SK-N-SH treated with all-trans-retinoic acid at 6 μM for 48 hours (cell line): ENCODE measurements at regions not wholly inside any gene's neighbourhood (a gene's known extent, or its start where the extent isn't known, plus 50 kb on each side); places are given as distances from the start of the nearest gene placed in this dataset.

Experiments
- ATAC-seq: fragments of 200-7000 bp; cut with Tn5 transposase; 3 replicates; pipeline ENCODE4 v1.9.1; 2020; ENCODE audit warnings: mild to moderate bottlenecking, moderate library complexity
- ARNTL ChIP-seq: fragments of 450-650 bp; formaldehyde crosslinking; IDR thresholded peaks from 2 replicates; pipeline ENCODE4 v1.5.0; 2020; ENCODE audit warnings: low read depth, mild to moderate bottlenecking, moderate library complexity, borderline replicate concordance
- BACH2 ChIP-seq: fragments of 250-450 bp; sonication (Bioruptor Pico); IDR thresholded peaks from 2 replicates; pipeline ENCODE4 v1.9.0; 2021; ENCODE audit warnings: mild to moderate bottlenecking, borderline replicate concordance
- CREB5 ChIP-seq: fragments of 250-450 bp; sonication (Bioruptor Pico); IDR thresholded peaks from 2 replicates; pipeline ENCODE4 v1.5.1; 2020; ENCODE audit warnings: low read depth, mild to moderate bottlenecking, moderate library complexity
- CSDC2 ChIP-seq: fragments of 250-450 bp; sonication (Bioruptor Pico); IDR thresholded peaks from 2 replicates; pipeline ENCODE4 v1.5.0; 2020; ENCODE audit warnings: mild to moderate bottlenecking, moderate library complexity
- CSRNP3 ChIP-seq: fragments of 250-450 bp; sonication (Bioruptor Pico); IDR thresholded peaks from 2 replicates; pipeline ENCODE4 v1.5.1; 2021; ENCODE audit warnings: mild to moderate bottlenecking, moderate library complexity
- ESRRG ChIP-seq: fragments of 250-450 bp; sonication (Bioruptor Pico); IDR thresholded peaks from 2 replicates; pipeline ENCODE4 v1.6.1; 2021; ENCODE audit warnings: mild to moderate bottlenecking
- GLIS3 ChIP-seq: fragments of 250-450 bp; sonication (Bioruptor Pico); IDR thresholded peaks from 2 replicates; pipeline ENCODE4 v1.5.0; 2020; ENCODE audit warnings: mild to moderate bottlenecking, moderate library complexity
- ISL1 ChIP-seq: fragments of 250-450 bp; sonication (Bioruptor Pico); IDR thresholded peaks from 2 replicates; pipeline ENCODE4 v2.1.2; 2022; ENCODE audit warnings: mild to moderate bottlenecking, moderate library complexity
- PPARA ChIP-seq: fragments of 250-450 bp; sonication (Bioruptor Pico); IDR thresholded peaks from 2 replicates; pipeline ENCODE4 v1.5.0; 2020; ENCODE audit warnings: mild to moderate bottlenecking, borderline replicate concordance
- RARB ChIP-seq: fragments of 250-450 bp; sonication (Bioruptor Pico); IDR thresholded peaks from 2 replicates; pipeline ENCODE4 v1.8.0; 2021; ENCODE audit warnings: mild to moderate bottlenecking, moderate library complexity
- SNAI2 ChIP-seq: fragments of 250-450 bp; sonication (Bioruptor Pico); IDR thresholded peaks from 2 replicates; pipeline ENCODE4 v1.5.0; 2020; ENCODE audit warnings: mild to moderate bottlenecking, moderate library complexity
- TOX ChIP-seq: fragments of 250-450 bp; sonication (Bioruptor Pico); IDR thresholded peaks from 2 replicates; pipeline ENCODE4 v1.8.0; 2021; ENCODE audit warnings: mild to moderate bottlenecking, moderate library complexity, borderline replicate concordance
- TSHZ2 ChIP-seq: fragments of 250-450 bp; sonication (Bioruptor Pico); IDR thresholded peaks from 2 replicates; pipeline ENCODE4 v1.5.0; 2020; ENCODE audit warnings: mild to moderate bottlenecking, moderate library complexity
- ZC3H10 ChIP-seq: fragments of 250-450 bp; sonication (Bioruptor Pico); IDR thresholded peaks from 2 replicates; pipeline ENCODE4 v1.5.1; 2021; ENCODE audit warnings: mild to moderate bottlenecking, moderate library complexity
- ZFP3 ChIP-seq: fragments of 250-450 bp; sonication (Bioruptor Pico); IDR thresholded peaks from 2 replicates; pipeline ENCODE4 v1.5.0; 2020; ENCODE audit warnings: mild to moderate bottlenecking, moderate library complexity
- ZFP30 ChIP-seq: fragments of 450-650 bp; formaldehyde crosslinking; IDR thresholded peaks from 2 replicates; pipeline ENCODE4 v1.5.0; 2022; ENCODE audit warnings: mild to moderate bottlenecking, moderate library complexity
- ZNF565 ChIP-seq: fragments of 450-650 bp; formaldehyde crosslinking; conservative IDR thresholded peaks from 2 replicates; pipeline ENCODE4 v1.5.0; 2020; ENCODE audit warnings: low read depth, mild to moderate bottlenecking, moderate library complexity
- ZNF70 ChIP-seq: fragments of 450-650 bp; formaldehyde crosslinking; IDR thresholded peaks from 2 replicates; pipeline ENCODE4 v1.5.0; 2020; ENCODE audit warnings: mild to moderate bottlenecking, moderate library complexity
- TF ChIP-seq, protein P1 (sequence below): fragments of 250-450 bp; sonication (Bioruptor Pico); IDR thresholded peaks from 2 replicates; pipeline ENCODE4 v1.8.0; 2020; ENCODE audit warnings: mild to moderate bottlenecking, moderate library complexity, borderline replicate concordance
- TF ChIP-seq, protein P2 (sequence below): fragments of 250-450 bp; sonication (Bioruptor Pico); IDR thresholded peaks from 2 replicates; pipeline ENCODE4 v1.8.0; 2021; ENCODE audit warnings: low read depth, mild to moderate bottlenecking, moderate library complexity, borderline replicate concordance

- TF ChIP-seq, protein P1, sequence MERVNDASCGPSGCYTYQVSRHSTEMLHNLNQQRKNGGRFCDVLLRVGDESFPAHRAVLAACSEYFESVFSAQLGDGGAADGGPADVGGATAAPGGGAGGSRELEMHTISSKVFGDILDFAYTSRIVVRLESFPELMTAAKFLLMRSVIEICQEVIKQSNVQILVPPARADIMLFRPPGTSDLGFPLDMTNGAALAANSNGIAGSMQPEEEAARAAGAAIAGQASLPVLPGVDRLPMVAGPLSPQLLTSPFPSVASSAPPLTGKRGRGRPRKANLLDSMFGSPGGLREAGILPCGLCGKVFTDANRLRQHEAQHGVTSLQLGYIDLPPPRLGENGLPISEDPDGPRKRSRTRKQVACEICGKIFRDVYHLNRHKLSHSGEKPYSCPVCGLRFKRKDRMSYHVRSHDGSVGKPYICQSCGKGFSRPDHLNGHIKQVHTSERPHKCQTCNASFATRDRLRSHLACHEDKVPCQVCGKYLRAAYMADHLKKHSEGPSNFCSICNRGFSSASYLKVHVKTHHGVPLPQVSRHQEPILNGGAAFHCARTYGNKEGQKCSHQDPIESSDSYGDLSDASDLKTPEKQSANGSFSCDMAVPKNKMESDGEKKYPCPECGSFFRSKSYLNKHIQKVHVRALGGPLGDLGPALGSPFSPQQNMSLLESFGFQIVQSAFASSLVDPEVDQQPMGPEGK (CRISPR knock-in tag) = no peak
- TF ChIP-seq SNAI2 (CRISPR knock-in tag) (no peak), GLIS3 (no peak), PPARA (CRISPR knock-in tag) (no peak), RARB (CRISPR knock-in tag) (no peak), BACH2 (no peak), ZFP3 (CRISPR knock-in tag) (no peak), TOX (CRISPR knock-in tag) (no peak), CSRNP3 (CRISPR knock-in tag) (no peak), ARNTL (CRISPR knock-in tag) (no peak), CSDC2 (CRISPR knock-in tag) (no peak), TSHZ2 (CRISPR knock-in tag) (no peak), ESRRG (CRISPR knock-in tag) (no peak), ZNF70 (CRISPR knock-in tag) (no peak), ZNF565 (CRISPR knock-in tag) (no peak), CREB5 (CRISPR knock-in tag) (no peak), ZFP30 (no peak)
- TF ChIP-seq, protein P2, sequence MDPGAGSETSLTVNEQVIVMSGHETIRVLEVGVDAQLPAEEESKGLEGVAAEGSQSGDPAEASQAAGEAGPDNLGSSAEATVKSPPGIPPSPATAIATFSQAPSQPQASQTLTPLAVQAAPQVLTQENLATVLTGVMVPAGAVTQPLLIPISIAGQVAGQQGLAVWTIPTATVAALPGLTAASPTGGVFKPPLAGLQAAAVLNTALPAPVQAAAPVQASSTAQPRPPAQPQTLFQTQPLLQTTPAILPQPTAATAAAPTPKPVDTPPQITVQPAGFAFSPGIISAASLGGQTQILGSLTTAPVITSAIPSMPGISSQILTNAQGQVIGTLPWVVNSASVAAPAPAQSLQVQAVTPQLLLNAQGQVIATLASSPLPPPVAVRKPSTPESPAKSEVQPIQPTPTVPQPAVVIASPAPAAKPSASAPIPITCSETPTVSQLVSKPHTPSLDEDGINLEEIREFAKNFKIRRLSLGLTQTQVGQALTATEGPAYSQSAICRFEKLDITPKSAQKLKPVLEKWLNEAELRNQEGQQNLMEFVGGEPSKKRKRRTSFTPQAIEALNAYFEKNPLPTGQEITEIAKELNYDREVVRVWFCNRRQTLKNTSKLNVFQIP = no peak
- ATAC-seq = no peak
Measured at GRCh38 chr16:64406770-64407181, 715.1 kb downstream of the CDH11 start.

DNA sequence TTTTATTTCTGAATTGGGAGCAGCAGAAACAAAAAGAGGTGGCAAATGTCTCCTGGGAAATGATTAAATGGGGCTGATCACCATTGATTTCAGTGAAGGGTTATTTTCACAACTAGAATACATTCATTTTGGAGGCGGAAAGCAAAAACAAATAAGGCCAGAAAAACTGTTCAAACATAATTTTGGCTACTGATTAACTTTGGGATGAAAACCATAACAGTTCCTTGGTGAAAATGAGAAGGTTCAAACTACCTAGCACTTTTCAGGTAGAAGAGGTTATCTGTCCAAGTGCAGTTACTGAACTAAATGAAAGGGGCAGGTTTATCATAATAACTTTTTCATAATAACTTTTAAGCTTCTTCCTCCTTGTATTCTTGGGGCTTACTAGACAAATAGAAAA lies 718.5 kb downstream of the CDH11 start:
- no peak for TF ChIP-seq GLIS3
- TF ChIP-seq ZC3H10 (CRISPR knock-in tag) = no peak
- TF ChIP-seq TSHZ2 (CRISPR knock-in tag) = no peak
- no peak for TF ChIP-seq CSRNP3 (CRISPR knock-in tag)
- no peak for TF ChIP-seq PPARA (CRISPR knock-in tag)
- no peak for TF ChIP-seq ZFP3 (CRISPR knock-in tag)
- TF ChIP-seq ARNTL (CRISPR knock-in tag) = no peak
- TF ChIP-seq ISL1 (CRISPR knock-in tag) = no peak
- TF ChIP-seq TOX (CRISPR knock-in tag) = no peak
- no peak for TF ChIP-seq SNAI2 (CRISPR knock-in tag)
- TF ChIP-seq, protein P1 (CRISPR knock-in tag) = no peak
- no peak for TF ChIP-seq ESRRG (CRISPR knock-in tag)
- no peak for TF ChIP-seq CREB5 (CRISPR knock-in tag)
- no peak for TF ChIP-seq RARB (CRISPR knock-in tag)
- ATAC-seq = no peak
